OCI-LY1 (cell line): ENCODE measurements at regions not wholly inside any gene's neighbourhood (a gene's known extent, or its start where the extent isn't known, plus 50 kb on each side); places are given as distances from the start of the nearest gene placed in this dataset.

Experiments
- H2AFZ ChIP-seq: fragments of 200-600 bp; sonication (generic), shearing (Covaris generic); 2 replicates; pipeline ENCODE4 v1.6.0; 2014; ENCODE audit warnings: antibody characterized with exemption, mild to moderate bottlenecking, low read length
- H3F3A ChIP-seq: fragments of 200-600 bp; sonication (generic), shearing (Covaris generic); 2 replicates; pipeline ENCODE4 v1.6.0; 2014; ENCODE audit warnings: mild to moderate bottlenecking, antibody characterized with exemption, low read length, moderate library complexity; ENCODE audit not compliant: insufficient read depth
- H3K27ac ChIP-seq: fragments of 200-600 bp; sonication (generic); 2 replicates; pipeline ENCODE4 v1.5.1; 2014; ENCODE audit warnings: low read length, mixed run types, mild to moderate bottlenecking, low read depth; ENCODE audit not compliant: poor library complexity, severe bottlenecking
- H3K27me3 ChIP-seq: fragments of 200-600 bp; sonication (generic); 2 replicates; pipeline ENCODE4 v1.6.0; 2014; ENCODE audit warnings: antibody characterized with exemption, mild to moderate bottlenecking, low read length, moderate library complexity; ENCODE audit not compliant: insufficient read depth
- H3K36me3 ChIP-seq: fragments of 200-600 bp; sonication (generic); 2 replicates; pipeline ENCODE4 v1.6.1; 2014; ENCODE audit warnings: mild to moderate bottlenecking, antibody characterized with exemption, low read length, moderate library complexity, mixed read lengths; ENCODE audit not compliant: insufficient read depth
- H3K4me1 ChIP-seq: fragments of 200-600 bp; sonication (generic); 2 replicates; pipeline ENCODE4 v1.5.1; 2014; ENCODE audit warnings: mild to moderate bottlenecking, low read length, moderate library complexity; ENCODE audit not compliant: insufficient read depth, severe bottlenecking
- H3K4me2 ChIP-seq: fragments of 200-600 bp; sonication (generic), shearing (Covaris generic); 2 replicates; pipeline ENCODE4 v1.6.1; 2014; ENCODE audit warnings: low read length
- H3K4me3 ChIP-seq: fragments of 200-600 bp; sonication (generic); 2 replicates; pipeline ENCODE4 v1.5.1; 2014; ENCODE audit warnings: low read length, low read depth, mild to moderate bottlenecking, mixed read lengths; ENCODE audit not compliant: poor library complexity, severe bottlenecking
- H3K79me2 ChIP-seq: fragments of 200-600 bp; shearing (Covaris generic); 2 replicates; pipeline ENCODE4 v1.6.1; 2016; ENCODE audit warnings: mixed run types, low read length, mixed read lengths; ENCODE audit not compliant: insufficient read depth
- H3K9ac ChIP-seq: fragments of 200-600 bp; sonication (generic), shearing (Covaris generic); 2 replicates; pipeline ENCODE4 v1.6.1; 2014; ENCODE audit warnings: mild to moderate bottlenecking, low read length, mixed read lengths
- H3K9me2 ChIP-seq: fragments of 200-600 bp; sonication (generic), shearing (Covaris generic); 2 replicates; pipeline ENCODE4 v1.6.1; 2014; ENCODE audit warnings: low read depth, mild to moderate bottlenecking, low read length, mixed read lengths
- H3K9me3 ChIP-seq: fragments of 200-600 bp; shearing (Covaris generic); 2 replicates; pipeline ENCODE4 v1.6.1; 2014; ENCODE audit warnings: low read length, mixed read lengths
- H4K20me1 ChIP-seq: fragments of 200-600 bp; sonication (generic), shearing (Covaris generic); 2 replicates; pipeline ENCODE4 v1.6.0; 2016; ENCODE audit warnings: mild to moderate bottlenecking, low read length; ENCODE audit not compliant: insufficient read depth
- EZH2 ChIP-seq: fragments of 200-600 bp; sonication (generic), shearing (Covaris generic); IDR thresholded peaks from 2 replicates; pipeline ENCODE4 v1.8.0; 2017; ENCODE audit warnings: borderline replicate concordance, mixed run types, mild to moderate bottlenecking, antibody characterized with exemption, low read length, moderate library complexity, mixed read lengths
- TF ChIP-seq, protein P1 (sequence below): fragments of 200-600 bp; sonication (generic), shearing (Covaris generic); IDR thresholded peaks from 2 replicates; pipeline ENCODE4 v1.5.1; 2017; ENCODE audit warnings: mild to moderate bottlenecking, antibody characterized with exemption, low read length, moderate library complexity, mixed read lengths

DNA sequence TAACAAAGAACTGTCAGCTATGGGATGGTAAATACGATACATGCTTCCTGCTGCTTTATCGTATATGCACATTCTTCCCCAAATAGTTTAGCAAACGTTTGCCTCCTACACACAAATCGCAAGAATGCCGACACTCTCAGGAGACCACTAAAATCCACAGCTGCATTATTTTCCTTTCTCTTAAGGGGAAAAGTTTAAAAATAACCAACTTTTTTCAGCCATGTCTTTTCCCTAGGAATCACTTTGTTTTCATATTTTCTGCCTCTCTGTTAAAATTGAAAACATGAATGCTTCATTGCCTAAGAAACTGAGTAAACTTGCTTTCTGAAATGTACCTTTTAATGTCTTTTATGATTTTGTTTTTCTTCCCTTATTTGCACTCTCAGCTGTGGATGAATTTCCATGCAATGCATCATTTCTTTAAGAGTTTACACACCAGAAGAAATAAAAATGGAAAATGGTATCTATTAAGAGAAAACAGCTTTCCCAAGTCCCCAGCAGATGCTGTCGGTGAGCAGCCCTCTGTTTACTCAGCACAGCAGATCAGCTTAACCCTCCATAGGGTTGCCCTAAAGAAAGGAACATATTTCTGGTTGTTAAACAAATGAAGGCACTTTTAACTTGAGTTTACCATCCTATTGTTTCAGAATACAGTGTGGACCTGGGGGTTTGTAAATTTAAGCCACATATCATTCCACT is 66.2 kb downstream of the IZUMO3 start:
- Histone ChIP-seq H3K4me3 (no peak overlapping the region), H4K20me1 (no peaks in the 10 kb centered on the region), H2AFZ (no peak overlapping the region), H3K36me3 (no peaks in the 10 kb centered on the region), H3K27ac (no peak overlapping the region), H3K9me2 (no peaks in the 10 kb centered on the region), H3F3A (no peaks in the 10 kb centered on the region), H3K9me3 (no peaks in the 10 kb centered on the region), H3K79me2 (no peaks in the 10 kb centered on the region), H3K4me2 (no peak overlapping the region), H3K4me1 (no peaks in the 10 kb centered on the region), H3K9ac (no peak overlapping the region), H3K27me3 (no peaks in the 10 kb centered on the region)
- TF ChIP-seq EZH2: no peak
- TF ChIP-seq, protein P1, sequence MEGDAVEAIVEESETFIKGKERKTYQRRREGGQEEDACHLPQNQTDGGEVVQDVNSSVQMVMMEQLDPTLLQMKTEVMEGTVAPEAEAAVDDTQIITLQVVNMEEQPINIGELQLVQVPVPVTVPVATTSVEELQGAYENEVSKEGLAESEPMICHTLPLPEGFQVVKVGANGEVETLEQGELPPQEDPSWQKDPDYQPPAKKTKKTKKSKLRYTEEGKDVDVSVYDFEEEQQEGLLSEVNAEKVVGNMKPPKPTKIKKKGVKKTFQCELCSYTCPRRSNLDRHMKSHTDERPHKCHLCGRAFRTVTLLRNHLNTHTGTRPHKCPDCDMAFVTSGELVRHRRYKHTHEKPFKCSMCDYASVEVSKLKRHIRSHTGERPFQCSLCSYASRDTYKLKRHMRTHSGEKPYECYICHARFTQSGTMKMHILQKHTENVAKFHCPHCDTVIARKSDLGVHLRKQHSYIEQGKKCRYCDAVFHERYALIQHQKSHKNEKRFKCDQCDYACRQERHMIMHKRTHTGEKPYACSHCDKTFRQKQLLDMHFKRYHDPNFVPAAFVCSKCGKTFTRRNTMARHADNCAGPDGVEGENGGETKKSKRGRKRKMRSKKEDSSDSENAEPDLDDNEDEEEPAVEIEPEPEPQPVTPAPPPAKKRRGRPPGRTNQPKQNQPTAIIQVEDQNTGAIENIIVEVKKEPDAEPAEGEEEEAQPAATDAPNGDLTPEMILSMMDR: no peak

DNA sequence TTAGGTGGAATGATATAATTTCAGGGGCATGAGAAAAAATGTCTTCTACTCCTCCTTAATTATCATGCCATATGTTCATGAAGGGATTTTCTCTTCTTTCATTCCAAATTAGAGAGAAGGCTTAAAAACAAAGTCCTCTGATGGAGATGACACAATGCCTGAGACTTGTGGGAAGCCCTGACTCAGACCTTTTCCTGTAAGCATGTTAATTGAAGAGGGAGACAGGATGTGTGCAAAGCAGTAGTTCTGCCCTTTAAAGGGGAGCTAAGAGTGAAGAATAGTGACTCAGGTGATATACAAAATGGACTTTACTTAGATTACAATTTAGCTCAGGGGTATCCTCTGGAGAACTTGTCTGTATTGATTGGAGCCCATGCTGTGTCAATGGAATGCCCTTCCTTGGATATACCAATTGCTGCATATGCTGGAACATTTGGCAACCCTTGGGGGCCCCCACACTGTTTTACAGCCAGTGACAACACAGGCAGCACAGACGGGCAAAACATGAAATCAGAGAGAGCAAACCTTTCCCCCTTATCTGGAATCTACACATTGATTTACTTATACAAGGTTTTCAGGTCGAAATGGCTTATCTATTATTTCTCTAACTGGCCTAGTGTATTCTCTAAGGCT is 81.3 kb downstream of the IZUMO3 start:
- H3K79me2 ChIP-seq: no peaks in the 10 kb centered on the region
- H3K9me2 ChIP-seq: no peaks in the 10 kb centered on the region
- no peaks in the 10 kb centered on the region for H3K9me3 ChIP-seq
- no peak overlapping the region for H2AFZ ChIP-seq
- H4K20me1 ChIP-seq: no peaks in the 10 kb centered on the region
- no peaks in the 10 kb centered on the region for H3K36me3 ChIP-seq
- H3F3A ChIP-seq: no peaks in the 10 kb centered on the region
- no peaks in the 10 kb centered on the region for H3K27me3 ChIP-seq
- no peak overlapping the region for H3K27ac ChIP-seq
- H3K9ac ChIP-seq: no peak overlapping the region
- no peaks in the 10 kb centered on the region for H3K4me1 ChIP-seq
- TF ChIP-seq EZH2: no peak
- TF ChIP-seq, protein P1: no peak
- no peak overlapping the region for H3K4me2 ChIP-seq
- H3K4me3 ChIP-seq: no peak overlapping the region

DNA sequence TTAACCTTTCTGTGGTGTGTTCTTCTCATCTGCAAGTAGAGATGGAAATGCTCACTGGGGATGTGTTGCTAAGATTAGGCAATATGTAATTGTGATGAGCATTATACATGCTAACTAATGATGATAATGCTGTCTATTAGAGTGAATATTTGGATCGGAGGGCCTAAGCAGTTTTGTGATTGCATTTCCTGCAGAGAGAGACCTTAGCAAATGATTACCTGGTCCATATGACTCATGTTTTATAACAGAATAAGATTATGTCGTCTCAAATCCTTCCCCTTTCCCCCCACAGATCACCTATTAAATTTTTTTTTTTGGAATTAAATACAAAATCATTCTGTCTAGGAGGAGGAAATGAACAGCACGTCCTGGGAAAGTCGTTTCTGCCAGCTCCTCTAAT is 82.7 kb downstream of the IZUMO3 start:
- no peak overlapping the region for H3K27ac ChIP-seq
- no peak overlapping the region for H3K4me3 ChIP-seq
- no peaks in the 10 kb centered on the region for H3K4me1 ChIP-seq
- no peaks in the 10 kb centered on the region for H3K9me2 ChIP-seq
- no peaks in the 10 kb centered on the region for H3K9me3 ChIP-seq
- no peaks in the 10 kb centered on the region for H3K36me3 ChIP-seq
- no peak overlapping the region for H3K4me2 ChIP-seq
- H4K20me1 ChIP-seq: no peaks in the 10 kb centered on the region
- no peaks in the 10 kb centered on the region for H3K79me2 ChIP-seq
- H3K27me3 ChIP-seq: no peaks in the 10 kb centered on the region
- no peak overlapping the region for H2AFZ ChIP-seq
- no peak overlapping the region for H3K9ac ChIP-seq
- H3F3A ChIP-seq: no peaks in the 10 kb centered on the region
- TF ChIP-seq, protein P1: no peak
- TF ChIP-seq EZH2: no peak
